ENCODE measurements at regions not wholly inside any gene's neighbourhood (a gene's known extent, or its start where the extent isn't known, plus 50 kb on each side); places are given as distances from the start of the nearest gene placed in this dataset.

DNA sequence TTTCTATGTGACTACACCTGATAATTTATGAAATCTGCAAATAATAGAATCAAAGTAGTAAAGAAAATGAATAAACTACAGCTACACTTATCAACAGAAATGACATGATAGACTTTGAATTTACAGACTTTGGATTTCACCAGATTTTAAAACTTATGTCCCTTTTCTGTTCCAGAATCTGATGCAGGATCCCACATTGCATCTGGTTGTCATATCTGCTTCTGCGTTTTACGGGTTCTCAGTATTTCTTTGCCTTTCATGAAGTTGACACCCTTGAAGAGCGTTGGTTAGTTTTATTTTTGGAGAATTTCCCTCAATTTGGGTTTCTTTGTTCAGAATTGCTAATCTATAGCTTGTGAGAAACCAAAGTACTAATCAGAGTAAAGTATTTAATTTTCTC lies 174.9 kb upstream of the ADCY2 start:
- Histone ChIP-seq H3K4me3 (ENCODE audit: low read depth, low read length) (no peak overlapping the region), H3K9me3 (ENCODE audit: control insufficient read depth, insufficient read depth, low read length) (peaks cover 17% of the 10 kb centered on the region), H3K27ac (ENCODE audit: low read depth, low read length) (no peak overlapping the region), H3K27me3 (ENCODE audit: control insufficient read depth, insufficient read depth, low read length) (no peaks in the 10 kb centered on the region)
- CTCF ChIA-PET, result no interaction called here
- TF ChIP-seq CTCF (IDR thresholded peaks at IDR 0.05; ENCODE audit: low read depth, low read length), result no peak
- POLR2A ChIA-PET, result no interaction called here
- DNase-seq (ENCODE audit: low read depth, low spot score), result no peak

GRCh38 chr5:7225826-7226225 lies 170.1 kb upstream of the ADCY2 start:
- Histone ChIP-seq H3K27ac (ENCODE audit: low read depth, low read length) (no peak overlapping the region), H3K27me3 (ENCODE audit: control insufficient read depth, insufficient read depth, low read length) (no peaks in the 10 kb centered on the region), H3K4me3 (ENCODE audit: low read depth, low read length) (no peak overlapping the region), H3K9me3 (ENCODE audit: control insufficient read depth, insufficient read depth, low read length) (peaks cover 34% of the 10 kb centered on the region)
- no peak for TF ChIP-seq CTCF (IDR thresholded peaks at IDR 0.05; ENCODE audit: low read depth, low read length)
- DNase-seq (ENCODE audit: low read depth, low spot score), result no peak
- POLR2A ChIA-PET, result no interaction called here
- CTCF ChIA-PET, result no interaction called here

DNA sequence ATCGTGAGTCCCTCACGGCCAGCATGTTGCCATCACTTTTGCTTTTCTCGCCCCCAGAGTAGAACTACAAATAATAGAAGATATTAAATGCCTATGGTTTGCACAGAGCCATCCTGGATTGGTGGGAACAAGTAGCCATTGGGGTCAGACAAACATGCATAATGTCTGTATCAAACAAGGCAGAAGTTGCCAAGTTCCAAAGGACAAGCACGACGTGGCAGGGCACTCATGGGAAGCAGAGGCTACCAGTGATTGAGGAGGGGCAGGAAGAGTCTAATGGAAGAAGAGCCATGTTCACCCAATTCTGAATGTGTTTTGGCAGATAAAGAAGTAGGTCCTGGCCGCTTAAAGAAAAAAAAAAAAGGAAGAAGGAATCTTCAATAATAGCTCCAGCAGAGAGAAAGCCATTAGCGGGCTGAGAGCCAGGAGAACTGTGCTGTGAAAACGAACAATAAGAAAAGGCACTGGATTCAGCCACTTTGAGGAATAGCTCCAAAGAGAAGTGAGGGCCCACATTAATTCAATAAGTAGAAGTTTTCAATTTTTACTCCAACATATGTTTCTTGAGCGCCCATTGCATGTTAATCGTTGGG lies 153.7 kb upstream of the ADCY2 start:
- DNase-seq (ENCODE audit: low read depth, low spot score), result no peak
- H3K27ac ChIP-seq (ENCODE audit: low read depth, low read length), result no peak overlapping the region
- H3K4me3 ChIP-seq (ENCODE audit: low read depth, low read length), result no peak overlapping the region
- ChIA-PET POLR2A (no interaction called here), CTCF (no interaction called here)
- TF ChIP-seq CTCF (IDR thresholded peaks at IDR 0.05; ENCODE audit: low read depth, low read length), result no peak
- peaks cover 27% of the 10 kb centered on the region for H3K9me3 ChIP-seq (ENCODE audit: control insufficient read depth, insufficient read depth, low read length)
- no peaks in the 10 kb centered on the region for H3K27me3 ChIP-seq (ENCODE audit: control insufficient read depth, insufficient read depth, low read length)

DNA sequence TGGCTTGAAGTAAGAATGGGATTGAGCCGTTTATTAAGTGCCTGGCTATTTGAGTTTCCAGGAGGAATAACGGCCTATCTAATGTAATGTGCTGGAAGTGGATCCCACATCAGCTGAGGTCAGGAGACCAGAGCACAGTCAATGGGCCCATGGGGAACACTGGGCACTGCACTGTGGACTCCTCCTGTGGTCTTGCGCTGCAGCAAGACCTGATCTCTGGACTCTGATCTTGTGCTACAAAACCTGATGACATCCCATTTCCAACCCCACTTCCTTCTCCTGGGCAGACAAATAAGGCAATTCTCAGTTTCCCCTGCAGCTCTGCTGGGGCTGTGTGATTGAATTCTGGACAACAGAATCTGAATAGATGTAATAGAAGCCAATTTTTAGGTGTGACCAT lies 151.7 kb upstream of the ADCY2 start:
- Histone ChIP-seq H3K4me3 (ENCODE audit: low read depth, low read length) (no peak overlapping the region), H3K27ac (ENCODE audit: low read depth, low read length) (no peak overlapping the region), H3K27me3 (ENCODE audit: control insufficient read depth, insufficient read depth, low read length) (no peaks in the 10 kb centered on the region), H3K9me3 (ENCODE audit: control insufficient read depth, insufficient read depth, low read length) (peaks cover 19% of the 10 kb centered on the region)
- ChIA-PET POLR2A (no interaction called here), CTCF (no interaction called here)
- no peak for TF ChIP-seq CTCF (IDR thresholded peaks at IDR 0.05; ENCODE audit: low read depth, low read length)
- no peak for DNase-seq (ENCODE audit: low read depth, low spot score)

DNA sequence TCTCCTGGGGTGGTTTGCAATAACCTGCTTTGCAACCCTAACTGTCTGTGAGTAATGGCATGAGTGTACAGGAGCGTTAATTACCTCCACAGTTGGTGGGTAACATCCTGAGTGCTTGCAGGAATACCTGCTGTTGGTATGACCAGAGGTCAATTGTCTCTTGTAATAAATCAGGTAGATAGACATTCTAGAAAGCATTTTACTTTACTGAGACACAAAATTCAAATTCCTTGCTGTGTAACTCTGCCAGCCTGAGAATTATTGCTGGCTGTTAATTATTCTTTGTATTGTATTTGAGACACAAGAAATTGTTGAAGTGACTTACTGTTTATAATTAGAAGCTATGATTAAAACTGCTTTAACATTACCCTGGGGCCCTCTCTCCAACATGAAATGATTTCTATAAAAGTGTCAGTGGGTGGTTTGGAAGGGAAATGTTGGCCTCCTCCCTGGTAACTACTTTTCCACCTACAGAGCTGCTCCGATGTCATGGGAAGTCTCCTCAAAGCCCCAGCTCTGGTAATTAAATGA lies 150.8 kb upstream of the ADCY2 start:
- CTCF ChIA-PET, result no interaction called here
- POLR2A ChIA-PET, result no interaction called here
- Histone ChIP-seq H3K27me3 (ENCODE audit: control insufficient read depth, insufficient read depth, low read length) (no peaks in the 10 kb centered on the region), H3K27ac (ENCODE audit: low read depth, low read length) (no peak overlapping the region), H3K4me3 (ENCODE audit: low read depth, low read length) (no peak overlapping the region), H3K9me3 (ENCODE audit: control insufficient read depth, insufficient read depth, low read length) (peaks cover 19% of the 10 kb centered on the region)
- no peak for DNase-seq (ENCODE audit: low read depth, low spot score)
- TF ChIP-seq CTCF (IDR thresholded peaks at IDR 0.05; ENCODE audit: low read depth, low read length), result no peak

All from AG04450 (cell line).